Esophagus squamous epithelium (tissue), 5 donors: ENCODE measurements at regions not wholly inside any gene's neighbourhood (a gene's known extent, or its start where the extent isn't known, plus 50 kb on each side); places are given as distances from the start of the nearest gene placed in this dataset.

Experiments used
- DNase-seq: peaks from one replicate; lab custom pipeline; 2025; lab: John Stamatoyannopoulos, UW
- H3K27ac ChIP-seq, 4 donors: fragments of 200-600 bp; sonication (generic); one replicate each; pipeline ENCODE4 v1.5.1; 2016 to 2019; ENCODE audit warnings: mild to moderate bottlenecking in 1 of 4
- H3K27me3 ChIP-seq, 4 donors: fragments of 200-600 bp; sonication (generic); 1 replicate in 3 of 4; 2 replicates in 1 of 4; pipeline versions ENCODE4 v1.5.1 to v1.6.0; 2017 to 2021; ENCODE audit warnings: antibody characterized with exemption in 1 of 4
- H3K36me3 ChIP-seq, 3 donors: fragments of 200-600 bp; sonication (generic); one replicate each; pipeline ENCODE4 v1.5.1; 2016 to 2019
- H3K4me1 ChIP-seq, 3 donors: fragments of 200-600 bp; sonication (generic); one replicate each; pipeline ENCODE4 v1.5.1; 2017 to 2019
- H3K4me3 ChIP-seq, 4 donors: fragments of 200-600 bp; sonication (generic); 1 replicate in 3 of 4; 2 replicates in 1 of 4; pipeline ENCODE4 v1.5.1; 2016 to 2019; ENCODE audit warnings: mild to moderate bottlenecking in 2 of 4, moderate library complexity in 1 of 4
- H3K9me3 ChIP-seq, 3 donors: fragments of 200-600 bp; sonication (generic); one replicate each; pipeline ENCODE4 v1.5.1; 2016 to 2019
- POLR2A ChIP-seq, 4 donors: fragments of 450-650 bp; IDR thresholded peaks; one replicate each; pipeline ENCODE4 v1.6.1; 2017; ENCODE audit warnings: antibody characterized with exemption in 4 of 4, mild to moderate bottlenecking in 4 of 4, moderate library complexity in 3 of 4
- WGBS, 2 donors: methylation state at CpG; one replicate each; pipeline ENCODE4 v1.1.5; 2018; 5-methylcytosine and 5-hydroxymethylcytosine counted together
- intact Hi-C: fragments of 100-400 bp; cut with DNase I; formaldehyde crosslinking; loops from one replicate; pipeline ENCODE4 v1.15.0; 2022
- TF ChIP-seq, protein P1 (sequence below), 6 experiments: fragments of 450-650 bp in 4 of 6; fragments of 200-600 bp in 2 of 6; sonication (generic) in 2 of 6; IDR thresholded peaks; one replicate each; pipeline ENCODE4 v1.5.1; 2016 to 2019; ENCODE audit warnings: antibody characterized with exemption in 6 of 6, mild to moderate bottlenecking in 4 of 6, moderate library complexity in 4 of 6
- donor health status: DM: yes; HTN: yes; CAD: no.

GRCh38 chr9:126211441-126212074 is 115.1 kb upstream of the MVB12B start:
- 54 to 60% methylated on average over 3 of the region's 3 CpGs for WGBS, 2 donors
- DNase-seq = no peak
- TF ChIP-seq, protein P1, sequence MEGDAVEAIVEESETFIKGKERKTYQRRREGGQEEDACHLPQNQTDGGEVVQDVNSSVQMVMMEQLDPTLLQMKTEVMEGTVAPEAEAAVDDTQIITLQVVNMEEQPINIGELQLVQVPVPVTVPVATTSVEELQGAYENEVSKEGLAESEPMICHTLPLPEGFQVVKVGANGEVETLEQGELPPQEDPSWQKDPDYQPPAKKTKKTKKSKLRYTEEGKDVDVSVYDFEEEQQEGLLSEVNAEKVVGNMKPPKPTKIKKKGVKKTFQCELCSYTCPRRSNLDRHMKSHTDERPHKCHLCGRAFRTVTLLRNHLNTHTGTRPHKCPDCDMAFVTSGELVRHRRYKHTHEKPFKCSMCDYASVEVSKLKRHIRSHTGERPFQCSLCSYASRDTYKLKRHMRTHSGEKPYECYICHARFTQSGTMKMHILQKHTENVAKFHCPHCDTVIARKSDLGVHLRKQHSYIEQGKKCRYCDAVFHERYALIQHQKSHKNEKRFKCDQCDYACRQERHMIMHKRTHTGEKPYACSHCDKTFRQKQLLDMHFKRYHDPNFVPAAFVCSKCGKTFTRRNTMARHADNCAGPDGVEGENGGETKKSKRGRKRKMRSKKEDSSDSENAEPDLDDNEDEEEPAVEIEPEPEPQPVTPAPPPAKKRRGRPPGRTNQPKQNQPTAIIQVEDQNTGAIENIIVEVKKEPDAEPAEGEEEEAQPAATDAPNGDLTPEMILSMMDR (IDR thresholded peaks at IDR 0.05) = no peak

GRCh38 chr9:126215486-126215885 is 111.1 kb upstream of the MVB12B start:
- WGBS, 2 donors = 72 to 80% methylated on average over 4 of the region's 4 CpGs
- no peak overlapping the region for H3K4me3 ChIP-seq
- peaks cover 0 to 30% (median 0%) of the 10 kb centered on the region in 4 donors for H3K27me3 ChIP-seq
- H3K9me3 ChIP-seq = peaks cover 0 to 21% (median 13%) of the 10 kb centered on the region in 3 donors
- TF ChIP-seq POLR2A (IDR thresholded peaks at IDR 0.05) = no peak
- TF ChIP-seq, protein P1 (IDR thresholded peaks at IDR 0.05) = no peak
- H3K27ac ChIP-seq = no peak overlapping the region
- no peaks in the 10 kb centered on the region for H3K36me3 ChIP-seq
- no peak for DNase-seq
- no peaks in the 10 kb centered on the region for H3K4me1 ChIP-seq
- intact Hi-C loops = no loop called here

More at GRCh38 chr9:126211441-126212074, 115.1 kb upstream of the MVB12B start:
- H3K27ac ChIP-seq = no peak overlapping the region
- no peak overlapping the region for H3K4me3 ChIP-seq
- peaks cover 0 to 21% (median 13%) of the 10 kb centered on the region in 3 donors for H3K9me3 ChIP-seq
- intact Hi-C loops = no loop called here
- H3K4me1 ChIP-seq = no peaks in the 10 kb centered on the region
- peaks cover 0 to 19% (median 0%) of the 10 kb centered on the region in 4 donors for H3K27me3 ChIP-seq
- H3K36me3 ChIP-seq = no peaks in the 10 kb centered on the region

DNA sequence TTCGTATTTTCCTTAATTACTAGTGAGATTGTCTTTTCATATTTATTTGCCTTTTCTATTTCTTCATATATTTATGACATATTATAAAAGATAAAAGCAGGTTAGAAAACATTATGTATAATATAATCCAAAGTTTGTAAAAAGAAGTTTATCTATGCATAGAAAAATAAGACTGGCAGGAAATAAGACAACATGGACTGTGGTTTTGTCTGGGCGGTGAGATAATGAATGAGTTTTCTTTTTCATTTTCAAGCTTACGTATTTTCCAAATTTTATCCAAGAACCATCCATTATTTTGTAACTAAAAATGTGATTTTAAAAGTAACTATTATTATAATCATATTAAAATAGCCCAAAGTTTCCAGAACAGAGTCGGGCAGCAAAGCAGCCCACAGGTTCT is 109.8 kb upstream of the MVB12B start:
- H3K27me3 ChIP-seq = peaks cover 0 to 43% (median under 1%) of the 10 kb centered on the region in 4 donors
- WGBS, 2 donors = 58% methylated on average over 4 of the region's 4 CpGs
- H3K9me3 ChIP-seq = peaks cover 0 to 28% (median 13%) of the 10 kb centered on the region in 3 donors
- no peak overlapping the region for H3K27ac ChIP-seq
- intact Hi-C loops = no loop called here
- H3K36me3 ChIP-seq = no peaks in the 10 kb centered on the region
- DNase-seq = no peak
- TF ChIP-seq, protein P1 (IDR thresholded peaks at IDR 0.05) = no peak
- TF ChIP-seq POLR2A (IDR thresholded peaks at IDR 0.05) = no peak
- no peak overlapping the region for H3K4me3 ChIP-seq
- H3K4me1 ChIP-seq = no peaks in the 10 kb centered on the region

DNA sequence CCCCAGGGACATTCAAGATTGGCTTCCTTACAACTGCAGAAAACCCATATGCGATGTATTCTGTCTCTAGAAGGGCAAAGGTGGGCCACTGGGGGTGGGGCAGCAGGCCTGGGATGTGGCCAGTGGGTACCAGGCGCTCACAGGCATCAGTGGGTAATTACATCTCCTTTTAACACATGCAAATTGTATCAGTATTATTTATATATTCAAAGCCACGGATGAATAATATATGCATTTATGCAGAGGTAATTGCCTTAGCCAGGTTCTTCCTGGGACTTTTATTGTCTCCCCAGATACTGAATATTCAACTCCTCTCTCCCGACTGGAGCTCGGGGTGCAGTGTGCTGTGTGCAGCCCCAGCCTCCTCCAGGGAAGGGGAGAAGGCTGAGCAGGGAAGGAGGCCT is 109.4 kb upstream of the MVB12B start:
- WGBS, 2 donors = 67 to 69% methylated on average over 3 to 5 of the region's 5 CpGs
- TF ChIP-seq POLR2A (IDR thresholded peaks at IDR 0.05) = no peak
- TF ChIP-seq, protein P1 (IDR thresholded peaks at IDR 0.05) = no peak
- Histone ChIP-seq H3K27me3 (peaks cover 0 to 47% (median 2%) of the 10 kb centered on the region in 4 donors), H3K4me1 (no peaks in the 10 kb centered on the region), H3K9me3 (peaks cover 0 to 32% (median 13%) of the 10 kb centered on the region in 3 donors), H3K36me3 (no peaks in the 10 kb centered on the region), H3K4me3 (no peak overlapping the region), H3K27ac (no peak overlapping the region)
- no peak for DNase-seq
- intact Hi-C loops = no loop called here

GRCh38 chr9:126217797-126218196 is 108.8 kb upstream of the MVB12B start:
- intact Hi-C loops = no loop called here

More at GRCh38 chr9:126217797-126218196, 108.8 kb upstream of the MVB12B start:
- peaks cover 0 to 26% (median 13%) of the 10 kb centered on the region in 3 donors for H3K9me3 ChIP-seq
- H3K27me3 ChIP-seq = peaks cover 0 to 53% (median 7%) of the 10 kb centered on the region in 4 donors
- H3K4me1 ChIP-seq = peaks cover 0 to 4% (median 0%) of the 10 kb centered on the region in 3 donors
- DNase-seq = no peak
- TF ChIP-seq POLR2A (IDR thresholded peaks at IDR 0.05) = no peak
- TF ChIP-seq, protein P1 (IDR thresholded peaks at IDR 0.05) = no peak
- no peak overlapping the region for H3K27ac ChIP-seq
- no peaks in the 10 kb centered on the region for H3K36me3 ChIP-seq
- no peak overlapping the region for H3K4me3 ChIP-seq
- WGBS, 2 donors = 59 to 68% methylated on average over 3 to 5 of the region's 7 CpGs
